ENCODE measurements at regions not wholly inside any gene's neighbourhood (a gene's known extent, or its start where the extent isn't known, plus 50 kb on each side); places are given as distances from the start of the nearest gene placed in this dataset.
"Not testable (repeated sequence)": the region's sequence is repeated elsewhere in the genome, so short reads cannot be mapped to it uniquely, and the experiment has no call there.

- Histone ChIP-seq H3K4me3 (ENCODE audit: low read length) (no peak overlapping the region), H3K79me2 (ENCODE audit: low read length) (no peaks in the 10 kb centered on the region), H2AFZ (ENCODE audit: low read depth, low read length) (no peak overlapping the region), H3K27ac (ENCODE audit: low read length) (no peak overlapping the region), H3K27me3 (ENCODE audit: low read depth, low read length) (peaks cover 48% of the 10 kb centered on the region), H3K4me1 (ENCODE audit: low read length) (peaks cover 14% of the 10 kb centered on the region), H3K4me2 (ENCODE audit: low read length) (no peak overlapping the region), H4K20me1 (ENCODE audit: insufficient read depth, low read length) (peaks cover 5% of the 10 kb centered on the region), H3K9me3 (ENCODE audit: insufficient read depth, low read length) (no peaks in the 10 kb centered on the region), H3K9ac (ENCODE audit: low read length) (no peak overlapping the region), H3K36me3 (replicated peaks; ENCODE audit: low read depth, low read length) (no peaks in the 10 kb centered on the region)
- no peak for TF ChIP-seq EZH2phosphoT487 (IDR thresholded peaks at IDR 0.05; ENCODE audit: low read depth)
- no peak for TF ChIP-seq CTCF (IDR thresholded peaks at IDR 0.05; ENCODE audit: low read depth, low read length)
Measured at GRCh38 chrX:65586491-65586890, 51.9 kb upstream of the LAS1L start.

- H3K4me2 ChIP-seq (ENCODE audit: low read length); H3K9me3 ChIP-seq (ENCODE audit: insufficient read depth, low read length); H4K20me1 ChIP-seq (ENCODE audit: insufficient read depth, low read length); H2AFZ ChIP-seq (ENCODE audit: low read depth, low read length); H3K4me3 ChIP-seq (ENCODE audit: low read length); H3K79me2 ChIP-seq (ENCODE audit: low read length); H3K36me3 ChIP-seq (replicated peaks; ENCODE audit: low read depth, low read length); H3K27ac ChIP-seq (ENCODE audit: low read length); H3K9ac ChIP-seq (ENCODE audit: low read length): not testable (repeated sequence)
- H3K4me1 ChIP-seq (ENCODE audit: low read length), result peaks cover 14% of the 10 kb centered on the region
- peaks cover 51% of the 10 kb centered on the region for H3K27me3 ChIP-seq (ENCODE audit: low read depth, low read length)
Measured at GRCh38 chrX:65585226-65585625, 50.6 kb upstream of the LAS1L start.

Measured in OCI-LY3 (cell line).